HCT116 (cell line): ENCODE measurements at regions not wholly inside any gene's neighbourhood (a gene's known extent, or its start where the extent isn't known, plus 50 kb on each side); places are given as distances from the start of the nearest gene placed in this dataset.

Experiments
- ATAC-seq: fragments of 200-7000 bp; cut with Tn5 transposase; 2 replicates; pipeline ENCODE4 v1.9.1; 2020; ENCODE audit warnings: mild to moderate bottlenecking, moderate library complexity
- BruUV-seq: library from RNA; stranded (reverse); fragments of 400-500 nt; replicated peaks from 2 replicates; lab custom pipeline; 2021; lab: Mats Ljungman, UMichigan
- CTCF ChIA-PET: fragments of 300-600 bp; sonication (Branson Sonifier 250); formaldehyde crosslinking; loops from one replicate; lab custom pipeline; 2021; ENCODE audit warnings: antibody characterized with exemption; lab: Charles Lee
- POLR2A ChIA-PET: fragments of 300-600, 350-600 bp; sonication (Branson Sonifier 250); formaldehyde crosslinking; loops from one replicate; lab custom pipeline; 2021; ENCODE audit warnings: antibody characterized with exemption; lab: Charles Lee
- RAD21 ChIA-PET, 2 experiments: fragments of 300-600 bp; sonication (Branson Sonifier 250); formaldehyde crosslinking; loops; one replicate each; lab custom pipeline; 2023; ENCODE audit warnings: low total read pairs in 2 of 2; ENCODE audit not compliant: uncharacterized antibody in 2 of 2, unreplicated experiment in 2 of 2, low non-redundant PET in 1 of 2; lab: Charles Lee
- DNase-seq: peaks from one replicate; pipeline ENCODE4 v3.0.0-alpha.2; 2010; ENCODE audit warnings: low read depth, low spot score
- H2AFZ ChIP-seq: fragments of 200-600 bp; shearing (Covaris generic), sonication (generic); 2 replicates; pipeline ENCODE4 v1.6.1; 2017; ENCODE audit warnings: low read depth, mixed run types, mixed read lengths, antibody characterized with exemption, low read length; ENCODE audit not compliant: poor library complexity, severe bottlenecking
- H3K27ac ChIP-seq: 2 replicates; pipeline ENCODE4 v1.5.1; 2012; ENCODE audit warnings: low read depth, low read length
- H3K27me3 ChIP-seq: fragments of 200-600 bp; sonication (generic); 2 replicates; pipeline ENCODE4 v1.6.1; 2016; ENCODE audit warnings: mixed run types, low read length, mixed read lengths; ENCODE audit not compliant: insufficient read depth
- H3K36me3 ChIP-seq, 2 experiments: fragments of 200-500 bp in 1 of 2; fragments of 200-600 bp in 1 of 2; sonication (Bioruptor generic) in 1 of 2; sonication (generic) in 1 of 2; 2 replicates each; pipeline versions ENCODE4 v1.5.1 to v1.6.1; 2014 to 2016; ENCODE audit warnings: low read length in 2 of 2, inconsistent platforms in 1 of 2, mixed read lengths in 1 of 2, mixed run types in 1 of 2; ENCODE audit not compliant: insufficient read depth in 2 of 2, control insufficient read depth in 1 of 2
- H3K4me1 ChIP-seq, 2 experiments: fragments of 200-600 bp in 1 of 2; sonication (generic) in 1 of 2; 2 replicates each; pipeline versions ENCODE4 v1.5.1 to v1.6.1; 2012 to 2017; ENCODE audit warnings: low read length in 2 of 2, inconsistent platforms in 1 of 2, mild to moderate bottlenecking in 1 of 2, mixed read lengths in 1 of 2, mixed run types in 1 of 2, moderate library complexity in 1 of 2; ENCODE audit not compliant: insufficient read depth in 2 of 2, control insufficient read depth in 1 of 2
- H3K4me2 ChIP-seq: fragments of 200-600 bp; sonication (generic); 2 replicates; pipeline ENCODE4 v1.6.1; 2017; ENCODE audit warnings: mixed run types, low read length, mixed read lengths
- H3K4me3 ChIP-seq, 2 experiments: fragments of 200-600 bp in 1 of 2; sonication (generic) in 1 of 2; replicated peaks in 1 of 2; 2 replicates each; pipeline ENCODE4 v1.5.1; 2011 to 2016; ENCODE audit warnings: low read length in 2 of 2, control low read depth in 1 of 2, low read depth in 1 of 2, mild to moderate bottlenecking in 1 of 2, mixed read lengths in 1 of 2, mixed run types in 1 of 2
- H3K79me2 ChIP-seq: fragments of 200-600 bp; sonication (generic); 2 replicates; pipeline ENCODE4 v1.6.1; 2017; ENCODE audit warnings: mild to moderate bottlenecking, mixed run types, low read length, moderate library complexity, mixed read lengths; ENCODE audit not compliant: insufficient read depth
- H3K9ac ChIP-seq: fragments of 200-600 bp; sonication (generic); 2 replicates; pipeline ENCODE4 v1.6.1; 2016; ENCODE audit warnings: low read length, mixed read lengths
- H3K9me2 ChIP-seq: fragments of 200-600 bp; sonication (generic), shearing (Covaris generic); 2 replicates; pipeline ENCODE4 v1.6.1; 2017; ENCODE audit warnings: mixed run types, mild to moderate bottlenecking, moderate library complexity; ENCODE audit not compliant: insufficient read depth
- H3K9me3 ChIP-seq, 2 experiments: fragments of 200-500 bp in 1 of 2; fragments of 200-600 bp in 1 of 2; sonication (Bioruptor generic) in 1 of 2; sonication (generic) in 1 of 2; 2 replicates each; pipeline ENCODE4 v1.6.1; 2014 to 2017; ENCODE audit warnings: low read length in 2 of 2, mixed read lengths in 2 of 2, inconsistent platforms in 1 of 2, low read depth in 1 of 2, mild to moderate bottlenecking in 1 of 2, mixed run types in 1 of 2, moderate library complexity in 1 of 2; ENCODE audit not compliant: control insufficient read depth in 1 of 2, insufficient read depth in 1 of 2
- H4K20me1 ChIP-seq: fragments of 200-600 bp; sonication (generic), shearing (Covaris generic); 2 replicates; pipeline ENCODE4 v1.6.1; 2017; ENCODE audit warnings: mixed run types, mild to moderate bottlenecking, moderate library complexity; ENCODE audit not compliant: insufficient read depth
- EGR1 ChIP-seq: IDR thresholded peaks from 2 replicates; pipeline ENCODE4 v1.6.1; 2012; ENCODE audit warnings: low read depth
- EZH2 ChIP-seq: fragments of 200-600 bp; sonication (generic); IDR thresholded peaks from 2 replicates; pipeline ENCODE4 v1.6.1; 2017; ENCODE audit warnings: antibody characterized with exemption, mixed run types
- FOSL1 ChIP-seq: IDR thresholded peaks from 2 replicates; pipeline ENCODE4 v1.6.1; 2012; ENCODE audit warnings: low read depth
- POLR2A ChIP-seq: IDR thresholded peaks from 2 replicates; pipeline ENCODE4 v1.7.0; 2011; ENCODE audit warnings: borderline replicate concordance; ENCODE audit not compliant: insufficient read depth, insufficient read length; ENCODE audit errors: extremely low read depth
- SIN3A ChIP-seq: IDR thresholded peaks from 2 replicates; pipeline ENCODE4 v1.6.1; 2012; ENCODE audit warnings: low read depth
- SRF ChIP-seq: IDR thresholded peaks from 2 replicates; pipeline ENCODE4 v1.6.1; 2012; ENCODE audit warnings: low read depth
- YY1 ChIP-seq: IDR thresholded peaks from 2 replicates; pipeline ENCODE4 v1.6.1; 2011; ENCODE audit warnings: low read length, low read depth, moderate library complexity, mild to moderate bottlenecking; ENCODE audit not compliant: insufficient replicate concordance; ENCODE audit errors: extremely low read depth
- ZFX ChIP-seq: fragments of 450-650 bp; IDR thresholded peaks from 2 replicates; pipeline ENCODE4 v1.6.1; 2017
- ZNF274 ChIP-seq: fragments of 200-500 bp; sonication (Bioruptor generic); IDR thresholded peaks from 2 replicates; pipeline ENCODE4 v1.6.1; 2014; ENCODE audit warnings: mild to moderate bottlenecking, low read depth, low read length, inconsistent platforms
- intact Hi-C: fragments of 100-400 bp; cut with micrococcal nuclease; formaldehyde crosslinking; loops from 2 replicates; pipeline ENCODE4 v1.10.0; 2022
- TF ChIP-seq, protein P1 (sequence below), 3 experiments: fragments of 200-600 bp in 1 of 3; sonication (generic) in 1 of 3; IDR thresholded peaks in 2 of 3; conservative IDR thresholded peaks in 1 of 3; 2 replicates each; pipeline ENCODE4 v1.5.1; 2012 to 2017; ENCODE audit warnings: low read depth in 2 of 3, low read length in 2 of 3, antibody characterized with exemption in 1 of 3, borderline replicate concordance in 1 of 3, control low read depth in 1 of 3, mild to moderate bottlenecking in 1 of 3, mixed read lengths in 1 of 3, mixed run types in 1 of 3, moderate library complexity in 1 of 3; ENCODE audit not compliant: insufficient read depth in 1 of 3
- TF ChIP-seq, protein P2 (sequence below): IDR thresholded peaks from 2 replicates; pipeline ENCODE4 v1.6.1; 2012
- TF ChIP-seq, protein P3 (sequence below): IDR thresholded peaks from 2 replicates; pipeline ENCODE4 v1.6.1; 2012
- TF ChIP-seq, protein P4 (sequence below): IDR thresholded peaks from 2 replicates; pipeline ENCODE4 v1.6.1; 2011; ENCODE audit warnings: mild to moderate bottlenecking, low read length, moderate library complexity; ENCODE audit not compliant: insufficient replicate concordance; ENCODE audit errors: extremely low read depth

DNA sequence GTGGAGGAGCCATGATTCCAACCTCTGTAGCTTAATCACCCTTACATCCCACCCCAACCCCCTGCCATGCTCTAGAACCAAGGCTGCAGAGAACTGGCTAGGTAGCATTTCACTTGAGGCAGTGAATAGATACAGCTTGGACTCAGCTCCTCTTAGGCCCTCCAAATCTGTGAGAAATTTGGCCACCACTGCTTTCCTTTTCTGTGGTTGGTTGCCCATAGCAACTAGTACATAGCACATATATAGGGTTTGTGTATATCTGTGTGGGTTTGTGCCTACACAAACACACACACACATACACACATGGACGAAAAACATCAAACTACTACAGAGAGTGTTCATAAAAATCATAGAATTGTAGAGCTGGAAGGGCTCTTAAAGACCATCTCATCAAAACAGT is 52.0 kb upstream of the CCDC160 start:
- Histone ChIP-seq H3K27ac (no peak overlapping the region), H3K27me3 (no peaks in the 10 kb centered on the region), H3K4me1 (no peaks in the 10 kb centered on the region), H3K79me2 (no peaks in the 10 kb centered on the region), H3K9ac (no peak overlapping the region), H3K9me2 (no peaks in the 10 kb centered on the region), H3K9me3 (no peaks in the 10 kb centered on the region), H3K36me3 (no peaks in the 10 kb centered on the region), H3K4me3 (no peak overlapping the region), H4K20me1 (no peaks in the 10 kb centered on the region), H3K4me2 (no peak overlapping the region), H2AFZ (no peak overlapping the region)
- intact Hi-C loops, result no loop called here
- ATAC-seq (no peak), DNase-seq (no peak)
- RAD21 ChIA-PET, result no interaction called here
- POLR2A ChIA-PET, result no interaction called here
- BruUV-seq, result no TSS peak
- CTCF ChIA-PET, result no interaction called here
- TF ChIP-seq, protein P1, sequence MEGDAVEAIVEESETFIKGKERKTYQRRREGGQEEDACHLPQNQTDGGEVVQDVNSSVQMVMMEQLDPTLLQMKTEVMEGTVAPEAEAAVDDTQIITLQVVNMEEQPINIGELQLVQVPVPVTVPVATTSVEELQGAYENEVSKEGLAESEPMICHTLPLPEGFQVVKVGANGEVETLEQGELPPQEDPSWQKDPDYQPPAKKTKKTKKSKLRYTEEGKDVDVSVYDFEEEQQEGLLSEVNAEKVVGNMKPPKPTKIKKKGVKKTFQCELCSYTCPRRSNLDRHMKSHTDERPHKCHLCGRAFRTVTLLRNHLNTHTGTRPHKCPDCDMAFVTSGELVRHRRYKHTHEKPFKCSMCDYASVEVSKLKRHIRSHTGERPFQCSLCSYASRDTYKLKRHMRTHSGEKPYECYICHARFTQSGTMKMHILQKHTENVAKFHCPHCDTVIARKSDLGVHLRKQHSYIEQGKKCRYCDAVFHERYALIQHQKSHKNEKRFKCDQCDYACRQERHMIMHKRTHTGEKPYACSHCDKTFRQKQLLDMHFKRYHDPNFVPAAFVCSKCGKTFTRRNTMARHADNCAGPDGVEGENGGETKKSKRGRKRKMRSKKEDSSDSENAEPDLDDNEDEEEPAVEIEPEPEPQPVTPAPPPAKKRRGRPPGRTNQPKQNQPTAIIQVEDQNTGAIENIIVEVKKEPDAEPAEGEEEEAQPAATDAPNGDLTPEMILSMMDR (IDR thresholded peaks at IDR 0.05 in 2 of 3, conservative IDR thresholded peaks at IDR 0.05 in 1 of 3; ENCODE audit: borderline replicate concordance in 1 of 3, insufficient read depth in 1 of 3, low read depth in 2 of 3, low read length in 2 of 3), result no peak
- TF ChIP-seq, protein P2, sequence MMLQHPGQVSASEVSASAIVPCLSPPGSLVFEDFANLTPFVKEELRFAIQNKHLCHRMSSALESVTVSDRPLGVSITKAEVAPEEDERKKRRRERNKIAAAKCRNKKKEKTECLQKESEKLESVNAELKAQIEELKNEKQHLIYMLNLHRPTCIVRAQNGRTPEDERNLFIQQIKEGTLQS, result no peak

DNA sequence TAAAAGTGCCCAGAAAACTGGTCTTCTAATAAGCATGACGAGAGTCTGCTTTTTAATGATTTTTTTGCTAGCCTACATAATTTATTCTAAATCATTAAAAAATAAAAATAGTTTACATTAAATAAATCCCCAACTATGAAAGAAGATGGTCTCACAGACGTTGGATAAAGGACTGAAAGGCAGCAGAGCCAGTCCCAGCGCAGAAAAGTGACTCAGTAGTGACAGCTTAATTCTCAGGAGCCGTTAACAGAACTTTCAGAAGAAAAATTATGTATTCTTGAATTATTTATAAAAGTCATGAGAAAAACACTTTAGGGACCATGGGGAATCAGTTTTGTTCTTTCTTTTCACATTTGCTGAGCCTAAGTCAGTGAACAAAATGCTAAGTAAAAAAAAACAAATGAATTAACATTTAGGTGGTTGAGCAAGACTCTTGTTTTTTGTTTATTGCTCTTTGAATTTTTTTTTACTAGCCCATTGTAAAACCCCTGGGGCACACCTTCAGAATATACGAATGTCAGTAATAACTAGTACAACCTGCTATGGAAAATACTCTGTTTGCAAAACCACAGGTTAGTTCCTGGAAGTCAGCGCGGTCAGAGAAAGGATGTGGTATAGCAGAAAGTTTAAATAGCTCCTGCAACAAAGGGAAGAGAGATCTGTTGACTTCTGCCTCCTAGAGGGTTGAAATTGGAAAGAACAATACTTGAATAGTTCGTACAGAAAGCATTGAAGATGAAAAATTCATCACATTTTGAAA is 50.4 kb upstream of the CCDC160 start:
- no peak overlapping the region for H3K4me2 ChIP-seq
- intact Hi-C loops, result no loop called here
- TF ChIP-seq YY1, result no peak
- TF ChIP-seq SIN3A, result no peak
- no peak for TF ChIP-seq EGR1
- TF ChIP-seq ZFX, result no peak
- TF ChIP-seq ZNF274, result no peak
- TF ChIP-seq, protein P3, sequence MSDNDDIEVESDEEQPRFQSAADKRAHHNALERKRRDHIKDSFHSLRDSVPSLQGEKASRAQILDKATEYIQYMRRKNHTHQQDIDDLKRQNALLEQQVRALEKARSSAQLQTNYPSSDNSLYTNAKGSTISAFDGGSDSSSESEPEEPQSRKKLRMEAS, result no peak
- no peak for TF ChIP-seq EZH2
- no peak for TF ChIP-seq SRF
- no peak for TF ChIP-seq POLR2A
- TF ChIP-seq FOSL1, result no peak
- TF ChIP-seq, protein P4, sequence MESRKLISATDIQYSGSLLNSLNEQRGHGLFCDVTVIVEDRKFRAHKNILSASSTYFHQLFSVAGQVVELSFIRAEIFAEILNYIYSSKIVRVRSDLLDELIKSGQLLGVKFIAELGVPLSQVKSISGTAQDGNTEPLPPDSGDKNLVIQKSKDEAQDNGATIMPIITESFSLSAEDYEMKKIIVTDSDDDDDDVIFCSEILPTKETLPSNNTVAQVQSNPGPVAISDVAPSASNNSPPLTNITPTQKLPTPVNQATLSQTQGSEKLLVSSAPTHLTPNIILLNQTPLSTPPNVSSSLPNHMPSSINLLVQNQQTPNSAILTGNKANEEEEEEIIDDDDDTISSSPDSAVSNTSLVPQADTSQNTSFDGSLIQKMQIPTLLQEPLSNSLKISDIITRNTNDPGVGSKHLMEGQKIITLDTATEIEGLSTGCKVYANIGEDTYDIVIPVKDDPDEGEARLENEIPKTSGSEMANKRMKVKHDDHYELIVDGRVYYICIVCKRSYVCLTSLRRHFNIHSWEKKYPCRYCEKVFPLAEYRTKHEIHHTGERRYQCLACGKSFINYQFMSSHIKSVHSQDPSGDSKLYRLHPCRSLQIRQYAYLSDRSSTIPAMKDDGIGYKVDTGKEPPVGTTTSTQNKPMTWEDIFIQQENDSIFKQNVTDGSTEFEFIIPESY, result no peak

More for the DNA sequence above, 50.4 kb upstream of the CCDC160 start:
- no peak overlapping the region for H3K4me3 ChIP-seq
- no peak overlapping the region for H3K9ac ChIP-seq
- ATAC-seq, result no peak
- no peaks in the 10 kb centered on the region for H3K4me1 ChIP-seq
- H3K9me2 ChIP-seq, result no peaks in the 10 kb centered on the region
- H3K27me3 ChIP-seq, result no peaks in the 10 kb centered on the region
- ChIA-PET RAD21 (no interaction called here), CTCF (no interaction called here), POLR2A (no interaction called here)
- DNase-seq, result no peak
- no peaks in the 10 kb centered on the region for H3K79me2 ChIP-seq
- no peak overlapping the region for H2AFZ ChIP-seq
- H3K9me3 ChIP-seq, result no peaks in the 10 kb centered on the region
- no TSS peak for BruUV-seq
- H3K36me3 ChIP-seq, result no peaks in the 10 kb centered on the region
- no peaks in the 10 kb centered on the region for H4K20me1 ChIP-seq
- H3K27ac ChIP-seq, result no peak overlapping the region
